ENCODE measurements at regions not wholly inside any gene's neighbourhood (a gene's known extent, or its start where the extent isn't known, plus 50 kb on each side); places are given as distances from the start of the nearest gene placed in this dataset.

DNA sequence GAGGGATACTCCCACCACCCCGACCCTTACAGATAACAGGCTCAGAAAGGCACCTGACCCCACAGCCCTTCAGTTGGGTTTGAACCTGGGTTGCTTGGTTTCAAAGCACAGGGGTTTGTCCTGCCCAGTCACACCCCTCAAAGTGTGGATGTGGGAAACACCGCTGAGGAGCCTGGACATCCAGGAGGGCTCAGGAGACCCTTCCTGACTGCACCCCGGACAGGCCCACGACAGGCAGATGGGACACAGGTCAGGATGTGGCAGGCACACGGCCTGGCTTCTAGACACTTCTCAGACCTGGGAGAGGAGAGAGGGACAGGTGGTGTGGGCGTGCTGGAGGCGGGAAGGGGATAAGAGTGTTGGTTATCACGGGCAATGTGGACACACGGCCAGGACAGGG, 932.3 kb downstream of the BRD1 start:
- TF ChIP-seq ZBTB7A (tag by site-specific recombination; IDR thresholded peaks at IDR 0.05; ENCODE audit: low read depth) = no peak
- no peak for TF ChIP-seq CTCF (tag by site-specific recombination; IDR thresholded peaks at IDR 0.05)
- no peak for TF ChIP-seq SCRT2 (tag by site-specific recombination; IDR thresholded peaks at IDR 0.05)
- TF ChIP-seq ZEB2 (tag by site-specific recombination; IDR thresholded peaks at IDR 0.05) = no peak
- no peak for TF ChIP-seq PRDM4 (tag by site-specific recombination; IDR thresholded peaks at IDR 0.05)
- TF ChIP-seq ZNF560 (tag by site-specific recombination; IDR thresholded peaks at IDR 0.05; ENCODE audit: borderline replicate concordance) = no peak
- TF ChIP-seq ZNF23 (tag by site-specific recombination; IDR thresholded peaks at IDR 0.05; ENCODE audit: borderline replicate concordance) = no peak
- TF ChIP-seq REST (tag by site-specific recombination; IDR thresholded peaks at IDR 0.05) = no peak
- no peak for TF ChIP-seq SP2 (tag by site-specific recombination; IDR thresholded peaks at IDR 0.05)
- no peak for TF ChIP-seq ZNF248 (tag by site-specific recombination; IDR thresholded peaks at IDR 0.05)
- no peak for TF ChIP-seq ZBTB21 (tag by site-specific recombination; IDR thresholded peaks at IDR 0.05)
- TF ChIP-seq ZNF670 (tag by site-specific recombination; IDR thresholded peaks at IDR 0.05; ENCODE audit: low read depth) = no peak
- TF ChIP-seq, protein P1, sequence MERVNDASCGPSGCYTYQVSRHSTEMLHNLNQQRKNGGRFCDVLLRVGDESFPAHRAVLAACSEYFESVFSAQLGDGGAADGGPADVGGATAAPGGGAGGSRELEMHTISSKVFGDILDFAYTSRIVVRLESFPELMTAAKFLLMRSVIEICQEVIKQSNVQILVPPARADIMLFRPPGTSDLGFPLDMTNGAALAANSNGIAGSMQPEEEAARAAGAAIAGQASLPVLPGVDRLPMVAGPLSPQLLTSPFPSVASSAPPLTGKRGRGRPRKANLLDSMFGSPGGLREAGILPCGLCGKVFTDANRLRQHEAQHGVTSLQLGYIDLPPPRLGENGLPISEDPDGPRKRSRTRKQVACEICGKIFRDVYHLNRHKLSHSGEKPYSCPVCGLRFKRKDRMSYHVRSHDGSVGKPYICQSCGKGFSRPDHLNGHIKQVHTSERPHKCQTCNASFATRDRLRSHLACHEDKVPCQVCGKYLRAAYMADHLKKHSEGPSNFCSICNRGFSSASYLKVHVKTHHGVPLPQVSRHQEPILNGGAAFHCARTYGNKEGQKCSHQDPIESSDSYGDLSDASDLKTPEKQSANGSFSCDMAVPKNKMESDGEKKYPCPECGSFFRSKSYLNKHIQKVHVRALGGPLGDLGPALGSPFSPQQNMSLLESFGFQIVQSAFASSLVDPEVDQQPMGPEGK (tag by site-specific recombination; IDR thresholded peaks at IDR 0.05) = no peak
